Erythroblast (primary cell): ENCODE measurements at regions not wholly inside any gene's neighbourhood (a gene's known extent, or its start where the extent isn't known, plus 50 kb on each side); places are given as distances from the start of the nearest gene placed in this dataset.

Experiments used
- GATA1 ChIP-seq: IDR thresholded peaks from 2 replicates; pipeline ENCODE4 v1.6.1; 2011; ENCODE audit warnings: low read depth, mild to moderate bottlenecking, control low read depth, low read length, moderate library complexity
- POLR2A ChIP-seq: IDR thresholded peaks from 2 replicates; pipeline ENCODE4 v1.6.1; 2011; ENCODE audit warnings: mild to moderate bottlenecking, low read length

GRCh38 chr6:44697327-44697726 lies 309.8 kb downstream of the CDC5L start:
- TF ChIP-seq POLR2A, result no peak
- no peak for TF ChIP-seq GATA1
